ENCODE measurements at regions not wholly inside any gene's neighbourhood (a gene's known extent, or its start where the extent isn't known, plus 50 kb on each side); places are given as distances from the start of the nearest gene placed in this dataset.

GRCh38 chr6:147058786-147059385 is 145.3 kb upstream of the STXBP5 start:
- TF ChIP-seq, protein P1, sequence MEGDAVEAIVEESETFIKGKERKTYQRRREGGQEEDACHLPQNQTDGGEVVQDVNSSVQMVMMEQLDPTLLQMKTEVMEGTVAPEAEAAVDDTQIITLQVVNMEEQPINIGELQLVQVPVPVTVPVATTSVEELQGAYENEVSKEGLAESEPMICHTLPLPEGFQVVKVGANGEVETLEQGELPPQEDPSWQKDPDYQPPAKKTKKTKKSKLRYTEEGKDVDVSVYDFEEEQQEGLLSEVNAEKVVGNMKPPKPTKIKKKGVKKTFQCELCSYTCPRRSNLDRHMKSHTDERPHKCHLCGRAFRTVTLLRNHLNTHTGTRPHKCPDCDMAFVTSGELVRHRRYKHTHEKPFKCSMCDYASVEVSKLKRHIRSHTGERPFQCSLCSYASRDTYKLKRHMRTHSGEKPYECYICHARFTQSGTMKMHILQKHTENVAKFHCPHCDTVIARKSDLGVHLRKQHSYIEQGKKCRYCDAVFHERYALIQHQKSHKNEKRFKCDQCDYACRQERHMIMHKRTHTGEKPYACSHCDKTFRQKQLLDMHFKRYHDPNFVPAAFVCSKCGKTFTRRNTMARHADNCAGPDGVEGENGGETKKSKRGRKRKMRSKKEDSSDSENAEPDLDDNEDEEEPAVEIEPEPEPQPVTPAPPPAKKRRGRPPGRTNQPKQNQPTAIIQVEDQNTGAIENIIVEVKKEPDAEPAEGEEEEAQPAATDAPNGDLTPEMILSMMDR (IDR thresholded peaks at IDR 0.05; ENCODE audit: insufficient read depth, low read depth, low read length) = no peak
- no peak for TF ChIP-seq EZH2 (IDR thresholded peaks at IDR 0.05; ENCODE audit: insufficient read depth, low read length)
